ENCODE measurements at regions not wholly inside any gene's neighbourhood (a gene's known extent, or its start where the extent isn't known, plus 50 kb on each side); places are given as distances from the start of the nearest gene placed in this dataset.
"Not testable (repeated sequence)": the region's sequence is repeated elsewhere in the genome, so short reads cannot be mapped to it uniquely, and the experiment has no call there.

- DNase-seq = no peak
Observed at GRCh38 chr5:135279328-135279727, 119.7 kb downstream of the MACROH2A1 start.

GRCh38 chr5:135276151-135276550 lies 122.9 kb downstream of the MACROH2A1 start:
- DNase-seq = no peak

GRCh38 chr5:135273212-135273611 lies 125.8 kb downstream of the MACROH2A1 start:
- no peak for DNase-seq

GRCh38 chr5:135272311-135272805 lies 126.7 kb downstream of the MACROH2A1 start:
- DNase-seq = no peak

- no peak for DNase-seq
Observed at GRCh38 chr5:135271533-135272310, 127.3 kb downstream of the MACROH2A1 start.

- no peak for DNase-seq
Observed at GRCh38 chr5:135269931-135270421, 129.1 kb downstream of the MACROH2A1 start.

- no peak for DNase-seq
Observed at GRCh38 chr5:135269199-135269598, 129.8 kb downstream of the MACROH2A1 start.

- DNase-seq = no peak
Observed at GRCh38 chr5:135266975-135267374, 132.1 kb downstream of the MACROH2A1 start.

- no peak for DNase-seq
Observed at GRCh38 chr5:135266303-135266635, 132.8 kb downstream of the MACROH2A1 start.

- no peak for DNase-seq
Observed at GRCh38 chr5:135265497-135266302, 133.3 kb downstream of the MACROH2A1 start.

- DNase-seq = no peak
Observed at GRCh38 chr5:135264451-135265440, 134.3 kb downstream of the MACROH2A1 start.

GRCh38 chr5:135263022-135263668 lies 135.9 kb downstream of the MACROH2A1 start:
- DNase-seq = no peak

- no peak for DNase-seq
Observed at GRCh38 chr5:135262364-135262763, 136.7 kb downstream of the MACROH2A1 start.

- DNase-seq = not testable (repeated sequence)
Observed at GRCh38 chr5:135260108-135260507, 138.9 kb downstream of the MACROH2A1 start.

- DNase-seq = no peak
Observed at GRCh38 chr5:135255461-135256178, 143.4 kb downstream of the MACROH2A1 start.

- DNase-seq = no peak
Observed at GRCh38 chr5:135254183-135254582, 144.8 kb downstream of the MACROH2A1 start.

GRCh38 chr5:135253601-135254178 lies 145.3 kb downstream of the MACROH2A1 start:
- no peak for DNase-seq

GRCh38 chr5:135251093-135251492 lies 147.9 kb downstream of the MACROH2A1 start:
- no peak for DNase-seq

GRCh38 chr5:135250671-135251070 lies 148.4 kb downstream of the MACROH2A1 start:
- DNase-seq = no peak

- DNase-seq = no peak
Observed at GRCh38 chr5:135249658-135250057, 149.4 kb downstream of the MACROH2A1 start.

- no peak for DNase-seq
Observed at GRCh38 chr5:135248801-135249231, 150.2 kb downstream of the MACROH2A1 start.

Data from stimulated activated CD4-positive, alpha-beta T cell treated with anti-CD3 and anti-CD28 coated beads, Interleukin-12 subunit alpha, Interleukin-12 subunit beta, amount 100 ng/mL, for 4 hours (primary cell).